IPS-15b (cell line): ENCODE measurements at regions not wholly inside any gene's neighbourhood (a gene's known extent, or its start where the extent isn't known, plus 50 kb on each side); places are given as distances from the start of the nearest gene placed in this dataset.

Experiments used
- H3K27me3 ChIP-seq: one replicate; pipeline ENCODE4 v1.6.1; 2013; ENCODE audit warnings: low read length; ENCODE audit not compliant: control insufficient read depth, insufficient read depth
- H3K36me3 ChIP-seq: one replicate; pipeline ENCODE4 v1.6.1; 2013; ENCODE audit warnings: low read length; ENCODE audit not compliant: control insufficient read depth, insufficient read depth
- H3K4me1 ChIP-seq: one replicate; pipeline ENCODE4 v1.6.1; 2013; ENCODE audit warnings: mild to moderate bottlenecking, low read length; ENCODE audit not compliant: control insufficient read depth, insufficient read depth
- H3K4me3 ChIP-seq: one replicate; pipeline ENCODE4 v1.5.1; 2013; ENCODE audit warnings: low read depth, low read length
- H3K9ac ChIP-seq: one replicate; pipeline ENCODE4 v1.6.1; 2013; ENCODE audit warnings: low read depth, mild to moderate bottlenecking, low read length
- H3K9me3 ChIP-seq: one replicate; pipeline ENCODE4 v1.6.1; 2013; ENCODE audit warnings: mild to moderate bottlenecking, low read length; ENCODE audit not compliant: control insufficient read depth, insufficient read depth

DNA sequence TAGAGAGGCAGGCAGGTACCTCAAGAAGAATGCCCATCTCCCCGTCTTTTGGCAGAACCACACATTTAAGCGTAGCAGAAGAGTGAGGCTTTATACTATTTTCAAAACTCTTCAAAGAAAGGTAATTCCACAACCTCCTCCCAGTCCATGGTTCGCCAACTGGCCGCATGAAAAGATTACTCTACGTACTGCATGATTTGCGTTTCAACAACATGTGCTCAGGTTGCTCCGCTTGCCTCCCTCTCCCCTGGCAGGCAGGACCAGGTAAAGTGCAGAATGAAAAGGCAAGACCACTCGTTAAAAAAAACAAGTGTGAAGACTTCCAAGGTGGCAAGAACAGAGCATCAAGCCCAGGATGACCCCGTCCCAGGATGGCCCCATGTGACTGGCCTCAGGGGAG lies 143.7 kb downstream of the SP3 start:
- H3K36me3 ChIP-seq = no peaks in the 10 kb centered on the region
- no peaks in the 10 kb centered on the region for H3K27me3 ChIP-seq
- H3K9me3 ChIP-seq = no peaks in the 10 kb centered on the region
- no peak overlapping the region for H3K9ac ChIP-seq
- H3K4me3 ChIP-seq = no peak overlapping the region
- H3K4me1 ChIP-seq = no peaks in the 10 kb centered on the region

DNA sequence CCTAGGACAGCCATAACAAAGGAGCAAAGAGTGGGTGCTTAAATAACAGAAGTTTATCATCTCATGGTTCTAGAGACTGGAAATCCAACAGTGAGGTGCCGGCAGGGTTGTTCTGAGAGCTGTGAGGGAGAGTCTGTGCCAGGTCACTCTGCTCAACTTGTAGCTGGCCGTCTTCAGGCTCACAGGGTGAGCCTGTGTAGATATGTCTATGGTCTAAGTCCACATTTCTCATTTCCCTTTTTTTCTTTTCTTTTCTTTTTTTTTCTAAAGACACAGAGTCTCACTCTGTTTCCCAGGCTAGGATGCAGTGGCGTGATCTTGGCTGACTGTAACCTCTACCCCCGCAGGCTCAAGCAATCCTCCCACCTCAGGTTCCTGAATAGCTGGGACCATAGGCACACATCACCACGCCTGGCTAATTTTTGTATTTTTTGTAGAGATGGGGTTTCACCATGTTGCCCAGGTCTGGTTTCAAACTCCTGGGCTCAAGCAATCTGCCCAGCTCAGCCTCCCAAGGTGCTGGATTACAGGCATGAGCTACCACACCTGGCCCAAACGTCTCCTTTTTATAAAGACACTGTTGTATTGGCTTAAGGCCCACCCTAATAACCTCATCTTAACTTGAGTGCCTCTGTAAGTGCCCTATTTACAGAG lies 142.2 kb downstream of the SP3 start:
- H3K36me3 ChIP-seq = no peaks in the 10 kb centered on the region
- H3K4me1 ChIP-seq = no peaks in the 10 kb centered on the region
- H3K27me3 ChIP-seq = no peaks in the 10 kb centered on the region
- H3K9ac ChIP-seq = no peak overlapping the region
- H3K4me3 ChIP-seq = no peak overlapping the region
- no peaks in the 10 kb centered on the region for H3K9me3 ChIP-seq

DNA sequence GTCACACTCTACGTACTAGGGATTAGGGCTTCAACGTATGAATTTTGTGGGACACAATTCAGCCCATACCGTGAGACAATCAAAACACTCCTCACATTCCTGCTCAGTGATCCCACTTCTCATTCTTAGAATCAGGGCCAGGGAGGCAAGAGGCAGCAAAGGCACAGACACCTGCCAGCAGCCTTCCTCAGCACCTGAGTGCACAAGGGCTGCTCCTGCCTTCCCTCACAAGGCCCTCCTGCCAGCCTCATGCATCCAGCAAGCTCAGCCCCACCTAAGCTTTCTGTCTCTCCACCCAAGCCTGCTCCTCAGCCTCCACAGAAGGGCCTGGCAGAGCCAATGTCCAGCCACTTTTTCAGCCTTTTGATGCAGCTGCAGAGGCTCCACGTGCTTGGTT lies 141.6 kb downstream of the SP3 start:
- Histone ChIP-seq H3K36me3 (no peaks in the 10 kb centered on the region), H3K9me3 (no peaks in the 10 kb centered on the region), H3K27me3 (no peaks in the 10 kb centered on the region), H3K9ac (no peak overlapping the region), H3K4me1 (no peaks in the 10 kb centered on the region), H3K4me3 (no peak overlapping the region)

DNA sequence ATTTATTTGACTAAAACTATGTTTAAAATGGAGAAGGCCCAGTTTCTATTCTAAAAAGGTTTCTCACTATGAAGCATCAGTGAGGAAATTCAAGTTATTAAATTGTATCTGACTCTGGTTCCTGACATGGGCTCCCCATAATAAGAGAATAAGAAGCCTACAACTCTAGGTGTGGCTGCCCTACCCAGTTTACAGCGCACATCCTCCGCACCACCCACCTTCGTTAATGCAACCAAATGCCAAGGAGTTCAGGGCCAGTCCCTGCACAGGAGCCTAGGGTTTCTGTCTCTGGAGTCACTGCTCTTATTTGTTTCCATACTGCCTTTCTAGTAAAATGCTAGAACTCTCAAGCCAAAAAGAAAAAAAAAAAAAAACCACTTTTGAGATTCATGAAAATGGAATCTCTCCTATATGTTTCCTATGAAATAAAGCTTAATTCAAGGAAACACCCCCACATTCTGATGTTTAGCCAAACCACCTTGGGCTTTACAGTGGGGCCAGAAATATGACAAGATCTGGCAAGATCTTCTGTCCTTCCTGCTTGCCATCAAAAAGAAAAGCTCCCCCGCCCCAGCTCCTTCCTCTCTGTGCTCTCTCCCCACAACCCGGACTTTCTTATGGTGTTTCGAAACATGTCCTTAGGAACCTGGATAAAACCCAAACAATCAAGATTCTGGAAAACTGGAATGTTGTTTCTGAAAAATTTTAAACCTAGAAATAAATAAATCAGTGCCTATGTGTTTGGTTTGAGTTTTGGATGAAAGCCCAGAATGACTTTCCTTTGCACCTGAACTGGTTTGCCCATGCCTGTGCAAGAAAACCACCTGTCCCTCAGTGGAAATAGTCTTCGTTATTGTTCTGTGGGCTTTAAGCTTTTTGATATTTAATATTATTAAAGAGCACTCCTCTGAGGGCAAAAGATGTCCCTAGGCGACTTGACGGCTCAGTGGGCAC lies 136.7 kb downstream of the SP3 start:
- no peaks in the 10 kb centered on the region for H3K36me3 ChIP-seq
- H3K9ac ChIP-seq = no peak overlapping the region
- no peak overlapping the region for H3K4me3 ChIP-seq
- H3K27me3 ChIP-seq = no peaks in the 10 kb centered on the region
- no peaks in the 10 kb centered on the region for H3K4me1 ChIP-seq
- H3K9me3 ChIP-seq = no peaks in the 10 kb centered on the region

DNA sequence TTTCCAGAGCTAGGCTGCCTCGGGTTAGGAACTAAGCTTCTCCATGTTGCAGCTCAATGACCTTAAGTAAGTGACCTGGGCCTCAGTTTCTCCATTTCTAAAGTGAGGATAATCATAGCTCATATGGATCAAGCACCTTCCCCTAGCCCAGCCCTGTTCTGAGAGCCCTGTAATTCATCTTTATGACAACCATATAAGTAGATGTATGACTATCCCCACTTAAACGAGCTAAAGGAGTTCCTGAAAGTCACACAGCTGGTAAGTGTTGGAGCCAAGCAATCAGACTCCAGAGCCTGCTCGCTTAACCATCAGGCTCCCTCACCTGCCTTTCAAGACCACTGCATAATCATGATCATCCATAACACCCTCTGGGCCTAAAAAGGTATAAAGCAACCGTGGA lies 135.4 kb downstream of the SP3 start:
- H3K36me3 ChIP-seq = no peaks in the 10 kb centered on the region
- no peaks in the 10 kb centered on the region for H3K27me3 ChIP-seq
- no peak overlapping the region for H3K4me3 ChIP-seq
- H3K9me3 ChIP-seq = no peaks in the 10 kb centered on the region
- no peak overlapping the region for H3K9ac ChIP-seq
- no peaks in the 10 kb centered on the region for H3K4me1 ChIP-seq

DNA sequence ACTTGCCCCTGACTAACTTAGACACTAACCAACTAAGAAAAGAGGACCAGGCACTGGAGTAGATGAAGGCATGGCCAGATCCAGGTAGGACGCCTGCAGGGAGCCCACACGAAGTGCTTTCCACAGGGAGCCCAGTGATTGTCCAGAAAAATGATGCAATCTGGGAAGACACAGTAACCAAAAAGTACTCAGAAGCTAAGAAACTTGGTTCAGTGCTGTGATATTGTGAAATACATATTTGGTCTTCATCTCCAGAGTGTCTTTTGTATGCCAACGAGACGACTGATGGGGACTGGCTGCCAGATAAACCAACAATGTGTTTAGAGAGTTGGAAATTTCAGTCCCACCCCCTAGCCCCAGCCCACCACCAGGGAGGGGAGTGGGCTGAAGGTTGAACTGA lies 135.0 kb downstream of the SP3 start:
- H3K9ac ChIP-seq = no peak overlapping the region
- no peaks in the 10 kb centered on the region for H3K9me3 ChIP-seq
- no peak overlapping the region for H3K4me3 ChIP-seq
- no peaks in the 10 kb centered on the region for H3K27me3 ChIP-seq
- H3K4me1 ChIP-seq = no peaks in the 10 kb centered on the region
- H3K36me3 ChIP-seq = no peaks in the 10 kb centered on the region

DNA sequence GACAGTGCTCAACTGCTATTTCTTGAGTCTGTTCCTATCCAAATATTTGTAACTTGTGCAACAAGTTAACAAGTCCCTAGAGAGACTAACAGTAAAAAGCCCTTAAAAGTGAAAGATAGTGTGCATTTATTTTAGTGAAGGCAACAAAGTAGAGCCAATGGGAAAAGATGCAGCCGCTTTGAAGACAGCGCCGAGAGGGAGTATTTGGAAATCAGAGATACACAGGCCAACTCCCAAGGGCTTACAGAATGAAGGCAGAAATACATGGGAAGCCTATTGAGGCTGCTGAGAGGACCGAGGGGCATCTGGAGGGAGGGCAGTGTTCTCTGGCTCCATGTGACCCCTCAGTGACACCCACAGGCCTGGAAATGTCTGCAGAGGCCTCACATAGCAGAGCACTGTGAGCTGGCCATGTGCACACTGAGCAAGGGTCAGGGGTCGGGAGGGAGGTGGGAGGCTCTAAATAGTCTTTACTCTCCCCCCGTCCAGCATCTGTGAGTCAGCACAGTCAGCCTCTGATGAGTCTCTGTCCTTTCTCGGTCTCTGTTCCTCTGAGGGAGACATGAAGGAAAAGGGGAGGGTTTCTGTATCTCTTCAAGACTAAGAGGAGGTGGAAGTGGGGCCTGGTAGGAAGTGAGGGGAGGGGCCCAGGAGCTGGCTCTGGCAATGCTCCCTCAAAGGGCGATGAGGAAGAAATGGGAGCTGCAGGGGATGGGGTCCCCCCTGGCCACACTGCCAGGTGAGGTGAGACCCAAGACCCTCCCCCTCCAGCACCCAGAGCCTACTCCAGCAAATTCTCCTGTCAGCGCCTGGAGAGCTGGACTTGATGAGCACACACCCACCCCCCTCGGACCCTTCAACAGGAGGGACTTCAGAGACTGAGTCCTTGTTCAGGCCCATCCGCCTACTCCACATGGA lies 133.6 kb downstream of the SP3 start:
- H3K9ac ChIP-seq = no peak overlapping the region
- no peaks in the 10 kb centered on the region for H3K27me3 ChIP-seq
- no peaks in the 10 kb centered on the region for H3K36me3 ChIP-seq
- no peak overlapping the region for H3K4me3 ChIP-seq
- H3K9me3 ChIP-seq = no peaks in the 10 kb centered on the region
- no peaks in the 10 kb centered on the region for H3K4me1 ChIP-seq

DNA sequence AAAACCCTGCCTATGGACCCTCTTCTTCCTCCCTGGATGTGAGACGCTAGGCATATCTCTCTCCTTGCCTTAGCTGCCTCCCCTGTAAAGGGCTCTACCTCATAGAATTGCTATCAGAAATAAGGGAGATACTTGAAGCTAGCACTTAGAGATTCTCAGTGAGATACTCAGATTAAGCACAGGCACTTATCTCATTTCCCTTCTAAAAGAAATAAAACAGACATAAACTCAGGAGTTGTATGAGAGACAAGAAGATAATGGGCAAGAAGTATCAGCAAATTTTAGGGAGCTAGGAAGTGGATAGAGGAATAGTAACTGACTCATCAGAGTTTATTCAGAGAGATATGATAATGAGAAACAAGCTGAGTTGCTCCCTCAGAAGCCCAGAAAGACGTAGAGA lies 131.0 kb downstream of the SP3 start:
- no peaks in the 10 kb centered on the region for H3K9me3 ChIP-seq
- H3K36me3 ChIP-seq = no peaks in the 10 kb centered on the region
- H3K27me3 ChIP-seq = no peaks in the 10 kb centered on the region
- no peak overlapping the region for H3K9ac ChIP-seq
- no peak overlapping the region for H3K4me3 ChIP-seq
- H3K4me1 ChIP-seq = no peaks in the 10 kb centered on the region

DNA sequence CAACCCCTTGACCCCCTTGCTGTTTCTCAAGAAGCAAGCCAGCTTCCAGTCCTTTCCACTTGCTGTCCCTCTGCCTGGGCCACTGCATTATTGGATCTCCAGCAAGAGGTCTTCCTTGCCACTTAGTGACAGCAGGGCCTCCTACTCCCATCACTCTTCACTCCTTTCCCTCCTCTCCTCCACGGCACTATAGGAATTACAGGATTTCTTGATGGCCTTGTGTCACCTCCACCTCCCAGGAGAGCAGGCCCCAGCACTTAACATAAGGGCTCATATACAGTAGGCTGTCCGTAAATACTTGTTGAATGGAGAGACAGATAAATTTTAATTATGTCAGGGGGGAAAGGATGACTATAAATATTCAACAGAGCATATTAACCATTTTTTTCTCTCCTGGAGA lies 129.4 kb downstream of the SP3 start:
- Histone ChIP-seq H3K36me3 (no peaks in the 10 kb centered on the region), H3K9me3 (no peaks in the 10 kb centered on the region), H3K4me1 (no peaks in the 10 kb centered on the region)

DNA sequence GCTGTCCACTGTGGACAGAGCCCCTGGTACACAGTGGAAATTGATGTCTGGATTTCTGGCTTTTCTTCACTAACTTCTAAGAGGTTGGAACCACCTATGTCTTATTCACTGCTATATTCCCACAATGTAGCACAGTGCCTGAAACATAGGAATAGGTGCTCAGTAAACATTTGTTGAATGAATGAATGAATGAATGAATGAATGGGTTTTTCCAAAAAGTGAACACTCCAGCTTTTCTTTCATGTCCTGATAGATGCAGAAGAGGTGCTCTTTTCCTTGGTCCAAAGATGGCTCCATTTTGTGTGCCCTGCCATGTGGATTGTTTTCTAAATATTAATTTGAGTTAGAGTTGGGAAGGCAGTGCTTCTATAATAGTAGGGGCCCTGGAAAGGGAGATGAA lies 124.1 kb downstream of the SP3 start:
- Histone ChIP-seq H3K9ac (no peak overlapping the region), H3K9me3 (no peaks in the 10 kb centered on the region), H3K4me1 (no peaks in the 10 kb centered on the region), H3K27me3 (no peaks in the 10 kb centered on the region), H3K36me3 (no peaks in the 10 kb centered on the region), H3K4me3 (no peak overlapping the region)

More for the DNA sequence above, 129.4 kb downstream of the SP3 start:
- Histone ChIP-seq H3K27me3 (no peaks in the 10 kb centered on the region), H3K4me3 (no peak overlapping the region), H3K9ac (no peak overlapping the region)

DNA sequence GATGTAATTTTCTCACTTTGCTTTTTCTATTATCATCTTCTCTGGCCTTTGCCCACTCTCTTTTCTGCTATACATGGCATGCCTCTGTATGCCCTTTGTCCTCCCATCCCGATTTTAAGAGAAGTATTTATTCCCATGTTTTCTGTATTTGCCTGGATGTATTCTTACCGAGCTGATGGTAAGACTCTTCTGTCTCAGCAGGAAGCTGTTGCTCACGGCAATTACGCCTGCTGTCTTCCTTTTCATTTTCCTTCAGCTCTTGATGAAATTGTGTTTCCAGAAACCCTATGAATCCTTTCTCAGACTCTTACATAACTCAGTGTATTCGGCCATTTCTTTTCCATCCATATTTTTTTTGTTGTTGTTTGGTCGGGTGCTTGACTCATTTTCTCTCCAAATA lies 121.6 kb downstream of the SP3 start:
- Histone ChIP-seq H3K4me1 (no peaks in the 10 kb centered on the region), H3K9me3 (no peaks in the 10 kb centered on the region), H3K36me3 (no peaks in the 10 kb centered on the region), H3K9ac (no peak overlapping the region), H3K4me3 (no peak overlapping the region), H3K27me3 (no peaks in the 10 kb centered on the region)
